Choroid plexus epithelial cell (primary cell): ENCODE measurements at regions not wholly inside any gene's neighbourhood (a gene's known extent, or its start where the extent isn't known, plus 50 kb on each side); places are given as distances from the start of the nearest gene placed in this dataset.
A peak's percentile ranks its signal among the peaks of the same experiment; 100 is the strongest.

ENCODE experiments used
- DNase-seq: peaks from one replicate; pipeline ENCODE4 v3.0.0-alpha.2; 2010; ENCODE audit warnings: low read depth
- H3K4me3 ChIP-seq: 2 replicates; pipeline ENCODE4 v1.5.1; 2011; ENCODE audit warnings: low read depth, mild to moderate bottlenecking, control low read depth, low read length, moderate library complexity
- CTCF ChIP-seq: conservative IDR thresholded peaks from 2 replicates; pipeline ENCODE4 v1.5.1; 2011; ENCODE audit warnings: low read depth, mild to moderate bottlenecking, control low read depth, inconsistent platforms, low read length, moderate library complexity

- no peak overlapping the region for H3K4me3 ChIP-seq
- DNase-seq = no peak
- TF ChIP-seq CTCF = no peak
Measured at GRCh38 chr12:127482950-127483349, 784.0 kb upstream of the TMEM132C start.

- TF ChIP-seq CTCF = peak; percentile 67
- H3K4me3 ChIP-seq = no peak overlapping the region
Measured at GRCh38 chr12:127485528-127485927, 781.4 kb upstream of the TMEM132C start.

GRCh38 chr12:127487031-127487430 is 779.9 kb upstream of the TMEM132C start:
- H3K4me3 ChIP-seq = no peak overlapping the region
- TF ChIP-seq CTCF = no peak
- peak; percentile 41 for DNase-seq

More at GRCh38 chr12:127485528-127485927, 781.4 kb upstream of the TMEM132C start:
- DNase-seq = peak; percentile 93

- no peak overlapping the region for H3K4me3 ChIP-seq
- DNase-seq = no peak
- TF ChIP-seq CTCF = no peak
Measured at GRCh38 chr12:127489061-127489460, 777.9 kb upstream of the TMEM132C start.

- no peak overlapping the region for H3K4me3 ChIP-seq
- DNase-seq = no peak
- TF ChIP-seq CTCF = no peak
Measured at GRCh38 chr12:127494961-127495915, 771.7 kb upstream of the TMEM132C start.

- no peak for DNase-seq
- H3K4me3 ChIP-seq = no peak overlapping the region
- peak; percentile 25 for TF ChIP-seq CTCF
Measured at GRCh38 chr12:127496255-127496654, 770.7 kb upstream of the TMEM132C start.

GRCh38 chr12:127500512-127501035 is 766.4 kb upstream of the TMEM132C start:
- no peak overlapping the region for H3K4me3 ChIP-seq
- TF ChIP-seq CTCF = no peak
- no peak for DNase-seq
